ENCODE measurements at regions not wholly inside any gene's neighbourhood (a gene's known extent, or its start where the extent isn't known, plus 50 kb on each side); places are given as distances from the start of the nearest gene placed in this dataset.
A peak's percentile ranks its signal among the peaks of the same experiment; 100 is the strongest.
"Not testable (repeated sequence)": the region's sequence is repeated elsewhere in the genome, so short reads cannot be mapped to it uniquely, and the experiment has no call there.

DNA sequence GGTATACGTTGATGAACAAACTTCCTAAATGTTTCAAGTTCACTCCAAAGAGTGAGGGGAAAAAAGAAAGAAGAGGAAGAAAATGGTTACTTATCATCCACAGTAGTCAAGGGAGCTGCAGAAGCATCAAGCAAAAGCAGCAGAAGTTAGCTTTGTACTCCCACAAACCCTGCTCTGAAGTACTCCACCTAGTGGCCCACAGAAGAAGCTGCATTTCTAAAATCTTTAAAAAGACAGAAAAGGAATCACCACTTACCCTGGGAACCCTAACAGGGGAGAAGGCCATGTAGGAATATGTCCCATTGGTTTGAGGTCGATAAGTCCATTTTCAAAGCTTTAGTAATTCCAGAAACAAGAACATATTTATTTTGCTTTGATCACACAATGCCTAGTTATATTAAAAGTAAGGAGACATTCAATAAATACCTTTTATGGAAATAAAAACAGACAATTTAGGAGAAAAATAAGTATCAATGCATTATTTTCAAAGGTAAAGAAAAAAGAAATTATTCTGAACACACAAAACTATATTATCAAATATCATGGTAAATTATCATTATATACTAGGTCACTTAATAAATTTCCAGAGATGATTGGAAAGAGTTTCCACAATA, 900.5 kb upstream of the DEFB115 start:
- TF ChIP-seq CTCF (IDR thresholded peaks at IDR 0.05) = peak in 3 of 5 experiments; percentile 31 to 74 (median 54)
- not testable (repeated sequence) for TF ChIP-seq EP300, POLR2A (IDR thresholded peaks at IDR 0.05)

Data from tibial nerve (tissue), 4 donors.